HepG2 (cell line): ENCODE measurements at regions not wholly inside any gene's neighbourhood (a gene's known extent, or its start where the extent isn't known, plus 50 kb on each side); places are given as distances from the start of the nearest gene placed in this dataset.

Experiments used
- ATAC-seq: fragments of 200-7000 bp; cut with Tn5 transposase; 3 replicates; pipeline ENCODE4 v1.9.1; 2020; ENCODE audit warnings: mild to moderate bottlenecking, moderate library complexity
- BruUV-seq: library from RNA; stranded (reverse); fragments of 400-500 nt; replicated peaks from 2 replicates; lab custom pipeline; 2021; lab: Mats Ljungman, UMichigan
- CTCF ChIA-PET: fragments of 300-600 bp; formaldehyde crosslinking; extraction: SDS; loops from one replicate; lab custom pipeline; 2021; ENCODE audit warnings: low total read pairs, inconsistent platforms, low intra/inter-chr PET ratio; lab: Yijun Ruan, JAX
- POLR2A ChIA-PET: fragments of 350-600 bp; sonication (Branson Sonifier 250); formaldehyde crosslinking; loops from one replicate; lab custom pipeline; 2020; ENCODE audit warnings: antibody characterized with exemption, inconsistent platforms; lab: Yijun Ruan, JAX
- DNase-seq: peaks from one replicate; pipeline ENCODE4 v3.0.0-alpha.2; 2015; ENCODE audit warnings: low spot score
- FAIRE-seq: peaks from 3 replicates; lab custom pipeline; 2011; peaks lifted over from hg19 to GRCh38; lab: Jason Lieb, UNC
- H2AFZ ChIP-seq: one replicate; pipeline ENCODE4 v1.6.1; 2011; ENCODE audit warnings: low read length, inconsistent platforms
- H3K27ac ChIP-seq: fragments of 300-600 bp; 3 replicates; pipeline ENCODE4 v1.8.0; 2011; ENCODE audit warnings: mixed run types, mild to moderate bottlenecking, mixed read lengths, low read length, inconsistent platforms; ENCODE audit not compliant: insufficient read depth; ENCODE audit errors: extremely low read length
- H3K27me3 ChIP-seq, 2 experiments: fragments of 200-600 bp in 1 of 2; 2 replicates in 1 of 2; 3 replicates in 1 of 2; pipeline versions ENCODE4 v1.6.0 to v1.8.0; 2011; ENCODE audit warnings: low read length in 2 of 2, mild to moderate bottlenecking in 2 of 2, moderate library complexity in 2 of 2, inconsistent platforms in 1 of 2; ENCODE audit not compliant: insufficient read depth in 2 of 2, control insufficient read depth in 1 of 2
- H3K36me3 ChIP-seq, 2 experiments: fragments of 200-600 bp in 1 of 2; replicated peaks in 1 of 2; 2 replicates in 1 of 2; 3 replicates in 1 of 2; pipeline versions ENCODE4 v1.5.1 to v1.8.0; 2011; ENCODE audit warnings: low read length in 2 of 2, inconsistent platforms in 1 of 2; ENCODE audit not compliant: insufficient read depth in 2 of 2, control insufficient read depth in 1 of 2
- H3K4me1 ChIP-seq: 2 replicates; pipeline ENCODE4 v1.5.1; 2012; ENCODE audit warnings: low read length, inconsistent platforms; ENCODE audit not compliant: insufficient read depth
- H3K4me2 ChIP-seq: 2 replicates; pipeline ENCODE4 v1.6.0; 2011; ENCODE audit warnings: low read depth, low read length, inconsistent platforms
- H3K4me3 ChIP-seq, 3 experiments: fragments of 200-600 bp in 1 of 3; sonication (generic), shearing (Covaris generic) in 1 of 3; replicated peaks in 1 of 3; 2 replicates each; pipeline ENCODE4 v1.5.1; 2011 to 2016; ENCODE audit warnings: low read length in 3 of 3, inconsistent platforms in 2 of 3, low read depth in 2 of 3, mild to moderate bottlenecking in 2 of 3, control low read depth in 1 of 3, mixed read lengths in 1 of 3; ENCODE audit not compliant: insufficient read depth in 1 of 3
- H3K79me2 ChIP-seq: one replicate; pipeline ENCODE4 v1.6.1; 2011; ENCODE audit warnings: low read length, inconsistent platforms; ENCODE audit not compliant: insufficient read depth
- H3K9ac ChIP-seq: 2 replicates; pipeline ENCODE4 v1.6.0; 2011; ENCODE audit warnings: mild to moderate bottlenecking, low read depth, low read length, inconsistent platforms; ENCODE audit not compliant: insufficient read depth
- H3K9me3 ChIP-seq: 2 replicates; pipeline ENCODE4 v1.5.1; 2012; ENCODE audit warnings: mild to moderate bottlenecking, low read length
- H4K20me1 ChIP-seq: 2 replicates; pipeline ENCODE4 v1.6.0; 2011; ENCODE audit warnings: inconsistent platforms, mild to moderate bottlenecking, low read length, moderate library complexity; ENCODE audit not compliant: insufficient read depth
- CAMTA2 ChIP-seq: sonication (generic); formaldehyde crosslinking; IDR thresholded peaks from 2 replicates; pipeline ENCODE4 v1.4.0; 2020; ENCODE audit warnings: mild to moderate bottlenecking, missing genetic modification reagents, borderline replicate concordance
- FOSL2 ChIP-seq: sonication (generic); formaldehyde crosslinking; IDR thresholded peaks from 2 replicates; pipeline ENCODE4 v1.4.0; 2020; ENCODE audit warnings: missing genetic modification reagents
- FOXK1 ChIP-seq: sonication (generic); formaldehyde crosslinking; IDR thresholded peaks from 2 replicates; pipeline ENCODE4 v1.4.0; 2020; ENCODE audit warnings: low read depth, missing genetic modification reagents, borderline replicate concordance
- JARID2 ChIP-seq: sonication (generic); formaldehyde crosslinking; IDR thresholded peaks from 2 replicates; pipeline ENCODE4 v1.8.1; 2023; ENCODE audit warnings: missing genetic modification reagents, inconsistent platforms; ENCODE audit not compliant: insufficient replicate concordance
- RFX5 ChIP-seq: IDR thresholded peaks from 2 replicates; pipeline ENCODE4 v1.6.1; 2011; ENCODE audit warnings: low read depth, low read length, improper control_type of control experiment
- SNRNP70 ChIP-seq: fragments of 200-400 bp; formaldehyde crosslinking; IDR thresholded peaks from 2 replicates; pipeline ENCODE4 v1.6.1; 2017; ENCODE audit warnings: mild to moderate bottlenecking, low read depth, low read length, moderate library complexity
- ZNF143 ChIP-seq: sonication (generic); formaldehyde crosslinking; IDR thresholded peaks from 2 replicates; pipeline ENCODE4 v1.4.0; 2020; ENCODE audit warnings: missing genetic modification reagents
- ZNF234 ChIP-seq: sonication (generic); formaldehyde crosslinking; conservative IDR thresholded peaks from 2 replicates; pipeline ENCODE4 v1.5.1; 2020; ENCODE audit warnings: mild to moderate bottlenecking, missing genetic modification reagents
- ZNF24 ChIP-seq: fragments of 450-650 bp; IDR thresholded peaks from 2 replicates; pipeline ENCODE4 v1.6.1; 2017; ENCODE audit warnings: antibody characterized with exemption, mild to moderate bottlenecking
- ZNF34 ChIP-seq: sonication (generic); formaldehyde crosslinking; IDR thresholded peaks from 2 replicates; pipeline ENCODE4 v1.4.0; 2020; ENCODE audit warnings: mild to moderate bottlenecking, missing genetic modification reagents, borderline replicate concordance
- ZNF678 ChIP-seq: sonication (generic); formaldehyde crosslinking; IDR thresholded peaks from 2 replicates; pipeline ENCODE4 v1.4.0; 2020; ENCODE audit warnings: mild to moderate bottlenecking, missing genetic modification reagents
- ZSCAN12 ChIP-seq: sonication (generic); formaldehyde crosslinking; IDR thresholded peaks from 2 replicates; pipeline ENCODE4 v1.9.0; 2021; ENCODE audit warnings: mild to moderate bottlenecking, missing genetic modification reagents
- WGBS: methylation state at CpG from one replicate; pipeline ENCODE4 v1.1.6; 2017; ENCODE audit warnings: low lambda C conversion rate; 5-methylcytosine and 5-hydroxymethylcytosine counted together
- in situ Hi-C: cut with HindIII; loops from 2 replicates; pipeline ENCODE4 v1.10.0; 2017; ENCODE audit warnings: low pct_unique_long_range_greater_than_20kb; ENCODE audit not compliant: extremely low pct_ligation_motif_present
- intact Hi-C: fragments of 100-400 bp; cut with micrococcal nuclease; formaldehyde crosslinking; loops from one replicate; pipeline ENCODE4 v1.10.0; 2022; ENCODE audit not compliant: unreplicated experiment

DNA sequence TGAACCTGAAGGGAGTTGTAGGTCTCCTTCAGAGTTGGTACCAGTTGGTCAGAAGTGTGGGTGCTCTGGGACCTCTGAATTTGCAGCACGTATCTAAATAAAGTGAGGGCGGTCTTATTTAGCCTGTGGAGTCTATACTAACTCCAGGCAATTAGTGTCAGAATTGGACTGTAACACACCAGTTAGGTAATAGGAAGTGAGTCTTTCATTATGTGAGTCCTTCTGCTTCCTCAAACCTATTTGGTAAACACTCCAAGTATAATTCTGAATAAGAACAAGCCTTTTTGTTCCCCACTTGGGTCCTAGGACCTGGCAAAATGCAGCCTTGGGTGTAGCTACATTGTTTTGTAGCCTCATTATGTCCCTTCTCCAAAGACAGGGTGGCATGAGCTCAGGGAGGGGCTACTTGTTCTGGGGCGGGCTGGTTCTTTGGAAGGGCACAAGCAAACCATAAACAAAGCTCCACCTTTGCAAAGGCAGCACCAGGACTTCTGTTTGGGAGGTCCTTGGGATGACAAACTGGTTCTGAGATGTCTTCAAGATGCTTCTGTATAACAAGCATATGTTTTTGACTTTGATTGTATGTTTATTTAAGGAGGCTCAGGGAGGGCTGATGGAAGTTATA is 418.0 kb downstream of the ZNF536 start:
- no peak overlapping the region for H3K9ac ChIP-seq
- H3K4me2 ChIP-seq = no peak overlapping the region
- POLR2A ChIA-PET = no interaction called here
- no peak overlapping the region for H2AFZ ChIP-seq
- DNase-seq = no peak
- H3K36me3 ChIP-seq = no peaks in the 10 kb centered on the region
- no peaks in the 10 kb centered on the region for H3K79me2 ChIP-seq
- TF ChIP-seq ZNF678 (CRISPR knock-in tag) (no peak), ZNF143 (CRISPR knock-in tag) (no peak), ZSCAN12 (CRISPR knock-in tag) (no peak), FOXK1 (CRISPR knock-in tag) (no peak), ZNF34 (CRISPR knock-in tag) (no peak), SNRNP70 (no peak), ZNF234 (CRISPR knock-in tag) (no peak), ZNF24 (no peak), FOSL2 (CRISPR knock-in tag) (no peak), CAMTA2 (CRISPR knock-in tag) (no peak), RFX5 (no peak), JARID2 (CRISPR knock-in tag) (no peak)
- TF ChIP-seq, all 625 proteins: peak for 0
- no TSS peak for BruUV-seq
- Histone ChIP-seq H3K27me3 (no peaks in the 10 kb centered on the region), H3K27ac (no peak overlapping the region), H3K4me3 (no peak overlapping the region), H3K4me1 (no peaks in the 10 kb centered on the region), H3K9me3 (peaks cover 16% of the 10 kb centered on the region; the same call in 1 of the 2 replicates), H4K20me1 (no peaks in the 10 kb centered on the region)
- WGBS = 53% methylated on average over 3 of the region's 3 CpGs
- CTCF ChIA-PET = no interaction called here
- ATAC-seq = no peak
- in situ Hi-C loops = no loop called here
- intact Hi-C loops = no loop called here
- no peak for FAIRE-seq
